AG08396 (cell line): ENCODE measurements at regions not wholly inside any gene's neighbourhood (a gene's known extent, or its start where the extent isn't known, plus 50 kb on each side); places are given as distances from the start of the nearest gene placed in this dataset.
"Not testable (repeated sequence)": the region's sequence is repeated elsewhere in the genome, so short reads cannot be mapped to it uniquely, and the experiment has no call there.

Experiments used
- DNase-seq: peaks from one replicate; pipeline ENCODE4 v3.0.0; 2012; ENCODE audit warnings: low spot score, mixed read lengths

DNA sequence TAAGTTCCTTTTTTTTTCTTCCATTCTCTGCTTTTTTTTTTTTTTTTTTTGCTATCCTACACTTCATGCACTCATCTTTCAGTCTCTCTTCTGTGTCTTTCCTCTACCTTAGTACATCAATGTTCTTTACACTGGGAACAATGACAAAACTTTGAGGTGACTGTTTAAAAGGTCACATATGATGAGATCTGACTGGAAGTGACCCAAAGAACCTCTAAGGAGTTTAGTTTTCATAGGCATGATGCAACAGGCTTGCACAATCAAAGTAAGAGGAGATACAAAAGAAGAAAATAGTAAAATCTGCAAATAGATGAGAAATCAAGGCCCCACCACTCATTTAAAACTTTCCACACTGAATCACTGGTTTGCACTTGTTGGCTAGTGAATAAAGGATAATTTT lies 840.8 kb downstream of the TBC1D32 start:
- no peak for DNase-seq

DNA sequence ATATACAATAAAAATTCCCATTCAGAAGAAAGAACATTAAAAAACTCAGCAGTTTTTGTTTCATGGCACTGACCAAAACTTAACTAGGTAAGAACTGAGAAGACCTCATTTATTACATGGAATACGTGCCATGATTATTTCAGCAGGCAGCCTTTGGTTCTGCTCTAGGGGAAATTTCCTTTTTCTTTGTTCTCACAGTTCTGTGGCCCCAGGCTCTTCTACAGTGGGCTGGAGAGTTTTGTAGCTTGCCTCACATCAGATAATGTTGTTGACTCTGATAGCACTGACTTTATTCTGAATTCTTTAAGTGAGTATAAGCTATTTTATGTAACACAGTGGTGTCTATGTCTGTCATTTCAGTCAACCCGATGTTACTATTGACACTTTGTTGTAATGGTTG lies 844.3 kb downstream of the TBC1D32 start:
- no peak for DNase-seq

DNA sequence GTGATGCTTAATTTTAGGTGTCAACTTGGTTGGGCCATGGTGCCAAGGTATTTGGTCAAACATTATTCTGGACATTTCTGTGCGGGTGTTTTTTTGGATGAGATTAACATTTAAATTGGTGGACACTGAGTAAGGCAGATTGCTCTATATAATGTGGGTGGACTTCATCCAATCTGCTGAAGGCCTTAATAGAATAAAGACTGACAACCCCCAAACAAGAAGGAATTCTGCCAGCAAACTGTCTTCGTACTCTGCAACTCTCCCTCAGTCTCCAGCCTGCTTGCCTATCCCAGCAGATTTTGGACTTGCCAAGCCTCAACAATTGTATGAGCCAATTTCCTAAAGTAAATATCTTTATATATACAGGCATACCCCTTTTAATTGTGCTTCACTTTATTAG lies 850.1 kb downstream of the TBC1D32 start:
- DNase-seq, result no peak

DNA sequence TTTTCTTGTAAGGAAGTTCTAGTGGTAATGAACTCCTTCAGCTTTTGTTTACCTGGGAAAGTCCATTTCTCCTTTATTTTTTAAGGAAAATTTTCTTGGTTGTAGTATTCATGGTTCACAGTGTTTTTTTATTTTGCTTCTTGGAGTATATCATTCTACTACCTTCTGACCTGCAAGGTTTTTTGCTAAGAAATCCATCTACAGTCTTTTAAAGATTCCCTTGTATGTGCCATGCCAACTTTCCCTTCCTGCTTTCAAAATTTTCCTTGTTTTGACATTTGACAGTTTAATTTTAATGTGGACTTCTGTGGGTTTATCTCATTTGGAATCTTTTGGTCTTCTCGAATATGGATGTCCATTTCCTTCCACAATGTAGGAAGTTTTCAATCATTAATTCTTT lies 855.6 kb downstream of the TBC1D32 start:
- DNase-seq, result no peak

DNA sequence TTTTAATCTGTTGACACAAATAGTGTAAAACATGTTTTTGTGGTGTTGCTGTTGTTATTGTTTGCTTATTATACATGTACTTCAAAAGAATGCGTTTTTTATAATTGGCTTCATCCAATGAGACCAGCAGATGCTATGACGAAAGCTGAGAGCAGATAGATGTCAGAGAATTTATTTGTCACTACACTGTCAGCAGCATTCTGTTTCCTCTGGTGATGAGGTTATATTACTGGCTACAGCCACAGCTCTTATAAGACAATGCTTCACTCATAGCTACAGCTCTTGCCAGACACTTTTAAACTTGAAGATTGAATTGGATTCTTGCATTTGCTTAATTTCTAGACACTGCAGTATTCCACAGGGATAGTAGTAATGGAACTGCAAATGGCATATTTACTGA lies 860.5 kb downstream of the TBC1D32 start:
- no peak for DNase-seq

DNA sequence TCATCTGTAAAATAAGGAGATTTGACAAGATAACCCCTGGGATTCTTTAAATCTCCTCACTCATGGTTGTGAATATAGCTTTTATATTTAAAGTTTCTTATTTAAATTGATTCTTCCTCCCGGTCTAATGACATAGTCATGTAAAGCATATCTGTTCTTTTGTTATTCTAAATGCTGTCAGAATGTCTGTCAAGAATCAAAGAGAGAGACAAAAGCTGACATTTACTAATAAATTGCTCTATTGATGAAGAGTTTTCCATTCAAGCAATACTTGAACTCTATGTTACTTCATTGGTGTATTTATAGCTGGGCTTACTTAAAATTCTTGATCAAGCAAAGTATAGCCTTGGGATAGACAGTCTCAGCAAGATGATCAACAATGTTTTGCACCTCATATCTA lies 865.8 kb downstream of the TBC1D32 start:
- no peak for DNase-seq

DNA sequence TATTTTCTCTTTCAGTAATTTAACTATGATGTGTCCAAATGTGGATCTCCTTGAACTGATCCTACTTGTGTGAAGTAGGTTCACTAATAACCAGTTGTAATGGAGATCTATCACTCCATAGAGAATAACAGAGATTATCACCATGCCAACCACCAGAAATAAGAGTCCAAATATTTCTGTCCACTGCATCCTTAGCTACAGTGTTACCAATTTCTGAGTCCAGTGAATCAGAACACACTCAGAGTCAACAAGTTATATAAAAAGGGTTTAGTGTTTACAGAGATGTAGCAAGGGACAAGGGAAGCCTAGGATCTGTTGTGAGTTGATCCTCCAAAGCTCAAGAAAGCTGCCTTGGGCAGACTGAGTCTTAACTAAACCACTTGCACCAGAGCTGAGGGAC lies 882.8 kb downstream of the TBC1D32 start:
- DNase-seq, result no peak

DNA sequence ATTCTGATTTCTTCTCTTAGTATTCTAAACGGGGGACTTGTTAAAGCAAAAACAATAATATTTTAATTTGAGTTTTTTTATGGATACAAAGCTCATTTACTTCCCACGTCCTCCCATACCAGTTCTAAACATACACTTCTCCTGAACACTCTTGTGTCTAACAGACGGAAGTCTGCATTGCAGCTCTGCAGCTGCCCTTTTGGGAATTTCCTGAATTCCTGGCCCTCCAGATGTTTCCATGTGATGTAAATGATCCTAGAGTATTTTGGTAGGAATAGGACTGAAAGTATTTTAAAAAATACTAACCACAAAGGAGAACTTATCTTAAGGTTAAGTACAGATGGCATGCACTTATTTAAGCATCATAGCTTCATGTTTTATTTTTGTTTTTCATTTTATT lies 886.7 kb downstream of the TBC1D32 start:
- DNase-seq, result no peak

DNA sequence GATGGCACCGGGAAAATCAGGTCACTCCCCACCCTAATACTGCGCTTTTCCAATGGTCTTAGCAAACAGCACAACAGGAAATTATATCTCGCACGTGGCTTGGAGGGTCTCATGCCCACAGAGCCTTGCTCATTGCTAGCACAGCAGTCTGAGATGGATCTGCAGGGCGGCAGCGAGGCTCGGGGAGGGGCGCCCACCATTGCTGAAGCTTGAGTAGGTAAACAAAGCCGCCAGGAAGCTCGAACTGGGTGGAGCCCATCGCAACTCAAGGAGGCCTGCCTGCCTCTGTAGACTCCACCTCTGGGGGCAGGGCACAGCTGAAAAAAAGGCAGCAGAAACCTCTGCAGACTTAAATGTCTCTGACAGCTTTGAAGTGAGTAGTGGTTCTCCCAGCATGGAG lies 901.4 kb downstream of the TBC1D32 start:
- DNase-seq, result not testable (repeated sequence)

DNA sequence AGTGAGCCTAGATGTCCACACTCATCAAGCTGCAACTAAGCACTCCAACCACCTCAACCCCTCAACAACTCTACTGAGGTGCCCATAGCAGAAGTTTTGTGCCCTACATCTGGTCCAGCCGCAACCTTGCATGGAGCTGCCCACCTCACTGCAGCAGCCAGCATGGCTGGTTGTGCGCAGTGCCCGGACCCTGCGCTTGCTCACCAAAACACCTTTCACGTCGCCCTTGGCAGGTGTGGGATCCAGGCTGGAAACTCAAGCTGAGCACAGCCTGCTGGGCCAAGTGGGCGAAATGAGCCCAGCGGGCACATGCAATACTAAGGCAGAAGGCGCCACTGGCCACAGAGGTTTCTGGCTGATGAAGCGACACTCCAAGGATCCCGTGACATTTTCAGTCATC lies 902.4 kb downstream of the TBC1D32 start:
- DNase-seq, result no peak

DNA sequence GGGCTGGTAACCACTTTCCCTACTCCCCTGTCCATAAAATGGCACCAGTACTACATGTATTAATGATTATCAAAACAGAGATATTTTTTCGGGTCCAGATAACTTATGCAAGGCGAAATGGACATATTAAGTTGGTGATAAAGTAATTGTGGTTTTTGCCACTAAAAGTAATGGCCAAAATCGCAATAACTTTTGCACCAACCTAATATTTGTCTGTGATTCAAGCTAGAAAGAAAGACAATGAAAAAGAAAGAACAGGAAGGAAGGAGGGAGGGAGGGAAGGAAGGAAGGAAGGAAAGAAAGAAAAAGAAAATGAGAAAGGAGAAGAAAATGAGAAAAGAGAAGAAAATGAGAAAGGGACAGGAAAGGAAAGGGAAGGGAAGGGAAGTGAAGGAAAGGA lies 922.9 kb downstream of the TBC1D32 start:
- DNase-seq, result no peak

DNA sequence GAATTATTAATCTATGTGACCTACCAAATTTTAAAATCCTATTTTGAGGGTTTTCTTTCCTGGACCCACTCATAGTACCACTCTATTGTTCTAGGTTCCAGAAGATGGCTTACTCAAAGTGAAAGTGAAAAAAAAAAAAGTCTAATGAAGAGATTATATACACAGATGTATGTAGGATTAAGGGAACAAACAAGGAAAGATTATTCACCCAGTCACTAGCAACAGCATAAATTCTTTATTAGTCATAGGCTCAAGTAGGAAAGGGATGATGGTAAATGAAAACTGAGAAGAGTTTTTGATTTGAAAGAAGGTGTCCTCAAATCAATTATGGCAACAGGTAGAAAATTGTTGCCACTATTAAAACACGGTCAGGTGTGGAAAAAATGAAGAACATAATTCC lies 923.7 kb downstream of the TBC1D32 start:
- DNase-seq, result no peak

DNA sequence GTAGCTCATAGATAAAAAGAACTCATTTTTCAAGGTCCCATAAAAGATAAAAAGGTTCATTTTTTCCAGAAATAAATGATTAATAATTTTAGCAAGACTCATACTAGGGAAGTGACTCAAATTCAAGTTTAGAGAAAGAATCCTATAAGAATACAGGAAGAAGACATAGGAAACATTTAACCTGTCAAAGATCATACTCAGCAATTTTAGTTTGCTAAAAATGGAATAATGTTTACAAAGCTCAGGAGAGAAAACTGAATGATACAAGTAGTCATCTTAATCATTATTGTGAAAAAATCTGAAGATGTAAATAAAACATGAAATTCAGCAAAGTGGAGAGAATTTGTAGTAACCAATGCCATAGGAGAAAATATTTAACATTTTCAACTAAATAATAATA lies 926.6 kb downstream of the TBC1D32 start:
- no peak for DNase-seq

DNA sequence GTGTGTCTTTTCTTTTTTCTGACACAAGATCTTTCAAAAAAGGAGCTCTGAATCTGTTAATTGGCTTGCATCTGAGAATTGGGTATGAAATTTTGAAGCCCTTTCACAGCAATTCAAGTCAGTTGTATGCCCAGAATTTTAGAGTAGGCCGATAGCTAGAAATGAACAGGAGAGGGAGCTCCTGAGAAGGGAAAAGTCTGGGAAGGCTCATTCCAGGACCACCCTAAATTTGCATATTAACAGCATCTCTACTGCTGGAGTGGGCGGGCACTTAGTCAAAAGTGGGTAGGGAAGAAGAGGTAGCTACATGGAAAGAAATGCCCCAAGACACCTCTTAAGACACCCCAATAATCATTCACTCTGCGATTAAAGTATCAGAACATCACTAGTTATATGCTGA lies 928.3 kb downstream of the TBC1D32 start:
- no peak for DNase-seq

DNA sequence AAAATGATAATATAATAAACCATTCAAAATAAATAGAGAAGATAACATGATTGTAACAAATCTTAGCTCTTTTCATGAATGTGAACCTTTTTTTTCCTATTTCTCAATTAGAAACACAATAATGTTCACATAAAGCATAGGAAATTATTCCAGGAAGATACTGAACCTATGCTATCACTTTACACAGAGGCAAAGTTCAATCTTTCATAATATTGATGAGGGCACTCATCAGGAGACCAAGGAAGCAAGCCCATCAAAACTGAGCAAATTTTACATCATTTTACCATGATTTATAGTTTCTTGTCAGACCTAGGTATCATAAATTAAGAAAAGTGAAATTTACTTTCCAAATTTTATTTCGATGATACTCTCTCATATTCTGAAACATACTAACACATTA lies 938.5 kb downstream of the TBC1D32 start:
- no peak for DNase-seq

DNA sequence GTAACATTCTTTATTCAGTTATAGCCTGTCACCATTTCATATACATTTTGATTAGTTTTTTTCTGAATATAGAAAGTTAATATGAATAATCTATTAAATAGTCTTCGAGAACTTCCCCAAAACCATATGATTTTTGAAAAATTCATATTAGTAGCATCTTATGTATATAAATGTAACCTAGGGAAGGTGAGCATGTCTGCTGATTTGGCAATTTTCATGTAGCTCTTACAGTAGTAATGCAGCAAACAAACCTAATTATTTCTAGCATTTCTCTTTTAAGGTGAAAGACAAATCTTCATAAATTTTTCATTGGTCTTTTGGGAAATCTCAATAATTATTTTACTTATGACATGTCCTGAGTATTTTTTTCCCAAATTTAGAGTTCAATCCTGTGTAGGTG lies 939.0 kb downstream of the TBC1D32 start:
- no peak for DNase-seq

DNA sequence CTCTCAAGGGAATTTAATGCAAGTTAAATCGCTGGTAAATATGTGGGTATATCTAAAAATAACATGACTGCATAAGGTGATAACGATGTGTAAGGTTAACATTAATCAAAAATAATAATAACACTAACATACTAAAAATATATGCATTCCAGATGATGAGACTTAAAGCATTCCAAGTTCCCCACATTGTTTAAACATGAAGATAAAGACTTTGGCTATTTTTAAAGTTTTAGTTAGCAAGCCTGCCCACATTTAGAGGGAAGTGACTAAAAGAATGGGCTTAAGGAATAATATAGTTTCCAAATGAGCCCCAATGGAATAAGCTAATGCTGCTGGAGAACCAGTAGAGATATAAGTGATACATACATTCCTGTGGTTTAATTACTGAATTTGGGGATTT lies 941.3 kb downstream of the TBC1D32 start:
- DNase-seq, result no peak

DNA sequence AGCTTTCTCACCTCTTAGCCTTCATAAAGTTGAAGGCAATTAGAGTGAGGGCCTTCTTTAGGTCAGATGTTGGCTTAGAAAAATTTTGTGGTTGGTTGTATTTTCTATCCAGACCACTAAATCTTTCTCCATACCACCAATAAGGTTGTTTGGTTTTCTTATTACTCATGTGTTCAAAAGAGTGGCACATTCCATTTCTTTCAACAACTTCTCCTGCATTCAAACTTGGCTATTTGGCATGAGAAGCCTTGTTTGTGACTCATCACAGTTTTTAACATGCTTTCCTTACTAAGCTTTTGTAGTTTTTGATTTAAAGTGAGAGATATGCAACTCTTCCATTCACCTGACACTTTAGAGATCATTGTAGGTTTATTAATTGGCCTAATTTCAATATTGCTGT lies 949.6 kb downstream of the TBC1D32 start:
- DNase-seq, result no peak

DNA sequence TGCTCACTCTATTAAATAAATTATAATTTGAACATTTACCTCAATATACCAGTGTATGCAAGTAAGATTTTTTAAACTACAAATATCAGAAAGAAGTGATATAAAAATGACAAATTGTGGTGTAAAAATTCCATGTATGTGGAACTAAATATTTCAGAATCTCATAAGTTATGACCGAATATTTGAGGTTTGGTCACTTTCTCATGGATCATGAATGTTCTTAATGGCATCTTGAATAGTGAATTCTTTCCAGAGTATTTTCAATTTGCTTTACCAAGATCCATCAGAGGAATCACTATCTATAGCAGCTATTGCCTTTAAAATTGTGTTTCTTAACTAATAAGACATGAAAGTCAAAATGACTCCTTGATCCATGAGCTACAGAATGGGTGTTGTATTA lies 950.6 kb downstream of the TBC1D32 start:
- DNase-seq, result no peak

DNA sequence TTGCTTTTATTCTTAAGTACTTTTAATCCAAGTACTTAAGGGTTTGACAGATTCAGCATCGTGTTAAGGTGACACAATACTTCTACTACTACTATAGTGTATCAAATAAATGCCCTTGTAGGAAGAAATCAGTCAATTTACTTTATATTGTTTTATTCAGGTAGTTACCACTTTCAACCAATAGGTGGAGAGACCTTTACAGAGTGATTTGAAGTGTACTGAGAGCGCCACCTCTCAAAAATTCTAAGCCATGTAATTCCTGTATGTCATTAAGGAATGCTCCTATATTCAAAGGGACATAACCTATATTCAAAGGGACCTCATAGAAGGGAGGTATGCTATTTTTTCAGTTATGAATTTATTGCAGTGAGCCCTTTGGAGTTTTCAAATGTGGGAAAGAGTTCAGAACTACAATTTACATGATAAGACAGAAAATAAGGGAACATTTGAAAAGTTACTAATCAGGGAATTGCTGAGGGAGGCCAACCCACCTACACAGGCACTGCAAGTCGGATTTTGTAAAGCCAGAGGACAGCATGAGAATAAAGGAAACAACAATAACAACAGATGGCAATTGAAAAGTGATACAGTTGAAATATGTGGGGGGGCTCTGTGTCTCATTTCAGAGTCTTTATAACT lies 955.6 kb downstream of the TBC1D32 start:
- no peak for DNase-seq

DNA sequence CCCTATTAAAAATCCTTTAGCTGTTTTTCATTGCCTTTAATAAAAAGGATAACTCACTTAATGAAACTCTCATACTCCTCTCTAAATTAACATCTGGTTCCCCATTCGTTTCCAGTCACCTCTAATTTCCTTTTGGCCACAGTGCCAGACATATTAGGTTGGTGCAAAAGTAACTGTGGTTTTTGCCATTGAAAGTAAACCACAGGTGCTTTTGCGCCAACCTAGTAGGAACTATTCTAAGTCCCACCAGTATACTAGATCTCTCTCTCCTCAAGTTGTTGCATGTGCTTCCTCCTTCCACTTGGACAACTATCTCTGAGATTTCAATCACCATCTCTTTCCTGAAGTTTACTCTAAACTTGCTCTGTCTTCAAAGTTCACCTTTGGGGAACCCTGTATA lies 961.1 kb downstream of the TBC1D32 start:
- no peak for DNase-seq

DNA sequence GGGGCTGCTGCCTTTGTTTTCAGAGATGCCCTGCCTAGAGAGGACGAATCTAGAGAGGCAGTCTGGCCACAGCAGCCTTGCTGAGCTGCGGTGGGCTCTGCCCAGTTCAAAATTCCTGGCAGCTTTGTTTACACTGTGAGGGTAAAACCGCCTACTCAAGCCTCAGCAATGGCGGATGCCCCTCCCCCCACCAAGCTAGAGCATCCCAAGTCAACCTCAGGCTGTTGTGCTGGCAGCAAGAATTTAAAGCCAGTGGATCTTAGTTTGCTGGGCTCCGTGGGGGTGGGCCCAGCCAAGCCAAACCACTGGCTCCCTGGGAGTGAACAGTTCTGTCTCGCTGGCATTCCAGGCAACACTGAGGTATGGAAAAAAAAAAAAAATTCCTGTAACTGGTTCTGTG lies 970.9 kb downstream of the TBC1D32 start:
- DNase-seq, result no peak

DNA sequence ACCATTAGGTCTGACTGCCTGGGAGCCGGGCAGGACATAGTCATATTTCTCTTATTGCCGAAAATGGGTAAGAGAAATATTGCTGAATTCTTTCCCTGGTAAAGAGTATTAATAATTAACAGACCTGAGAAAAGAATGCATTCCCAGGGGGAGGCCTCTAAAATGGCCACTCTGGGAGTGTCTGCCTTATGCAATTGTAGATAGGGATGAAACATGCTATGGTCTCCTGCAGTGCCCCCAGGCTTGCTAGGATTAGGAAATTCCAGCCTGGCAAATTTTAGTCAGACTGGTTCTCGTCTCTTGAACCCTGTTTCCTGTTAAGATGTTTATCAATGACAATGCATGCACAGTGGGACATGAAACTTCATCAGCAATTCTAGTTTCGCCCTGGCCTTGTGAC lies 975.7 kb downstream of the TBC1D32 start:
- not testable (repeated sequence) for DNase-seq

DNA sequence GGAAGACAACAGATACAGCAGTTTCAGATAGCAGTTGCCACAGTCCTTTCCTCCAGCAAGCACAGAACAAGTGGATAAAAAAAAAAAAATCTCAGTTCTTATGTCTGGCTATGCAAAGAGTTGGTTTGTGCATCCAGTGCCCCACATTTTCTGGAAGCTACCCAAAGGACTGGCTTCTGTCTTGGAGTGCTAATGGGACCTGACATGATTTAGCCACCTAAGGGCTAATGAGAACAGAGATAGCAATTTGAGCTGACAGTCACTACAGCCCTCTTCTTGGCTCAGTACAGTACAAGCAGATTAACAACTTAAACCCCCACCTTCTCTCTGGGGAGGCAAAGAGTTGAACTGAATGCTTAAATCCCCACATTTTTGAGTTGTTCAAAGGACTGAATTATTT lies 976.8 kb downstream of the TBC1D32 start:
- DNase-seq, result no peak

DNA sequence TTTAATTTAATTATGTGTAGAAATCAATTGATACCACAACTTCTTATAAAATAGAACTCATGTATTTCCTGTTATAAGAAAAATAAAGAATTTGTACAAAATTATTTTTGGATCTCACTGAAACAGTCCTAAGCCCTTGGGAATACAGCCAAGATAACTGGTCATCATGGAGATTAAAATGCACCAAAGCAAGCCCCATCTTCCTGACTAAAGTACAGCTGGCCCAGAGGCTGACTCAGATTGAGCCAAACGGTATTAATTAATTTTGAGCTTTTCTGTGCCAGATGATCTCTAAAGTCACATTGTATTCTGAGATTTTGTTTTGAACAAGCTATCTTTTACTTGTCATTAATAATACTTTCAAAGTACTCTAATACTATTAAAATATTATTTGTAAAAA lies 978.5 kb downstream of the TBC1D32 start:
- DNase-seq, result no peak
